HG02870 (cell line): ENCODE measurements at regions not wholly inside any gene's neighbourhood (a gene's known extent, or its start where the extent isn't known, plus 50 kb on each side); places are given as distances from the start of the nearest gene placed in this dataset.
A peak's percentile ranks its signal among the peaks of the same experiment; 100 is the strongest.
"Not testable (repeated sequence)": the region's sequence is repeated elsewhere in the genome, so short reads cannot be mapped to it uniquely, and the experiment has no call there.

Source experiments
- ATAC-seq: cut with Tn5 transposase; IDR thresholded peaks from one replicate; pipeline ENCODE4 v1.9.1; 2021; ENCODE audit warnings: mild to moderate bottlenecking, moderate library complexity; ENCODE audit not compliant: unreplicated experiment

- ATAC-seq = no peak
Measured at GRCh38 chr11:23429569-23429968, 569.3 kb upstream of the CCDC179 start.

GRCh38 chr11:23453522-23453921 lies 593.2 kb upstream of the CCDC179 start:
- no peak for ATAC-seq

GRCh38 chr11:23455321-23455891 lies 595.1 kb upstream of the CCDC179 start:
- no peak for ATAC-seq

- ATAC-seq = no peak
Measured at GRCh38 chr11:23457641-23458040, 597.4 kb upstream of the CCDC179 start.

- no peak for ATAC-seq
Measured at GRCh38 chr11:23471878-23472277, 611.6 kb upstream of the CCDC179 start.

GRCh38 chr11:23473782-23474181 lies 613.5 kb upstream of the CCDC179 start:
- ATAC-seq = no peak

- no peak for ATAC-seq
Measured at GRCh38 chr11:23480736-23481135, 620.5 kb upstream of the CCDC179 start.

- ATAC-seq = not testable (repeated sequence)
Measured at GRCh38 chr11:23484146-23484545, 623.9 kb upstream of the CCDC179 start.

GRCh38 chr11:23484618-23485017 lies 624.3 kb upstream of the CCDC179 start:
- not testable (repeated sequence) for ATAC-seq

GRCh38 chr11:23490557-23491235 lies 630.4 kb upstream of the CCDC179 start:
- ATAC-seq = no peak

GRCh38 chr11:23494981-23495380 lies 634.7 kb upstream of the CCDC179 start:
- ATAC-seq = no peak

GRCh38 chr11:23496340-23496739 lies 636.1 kb upstream of the CCDC179 start:
- ATAC-seq = no peak

- no peak for ATAC-seq
Measured at GRCh38 chr11:23497040-23497439, 636.8 kb upstream of the CCDC179 start.

- ATAC-seq = no peak
Measured at GRCh38 chr11:23502389-23502788, 642.1 kb upstream of the CCDC179 start.

GRCh38 chr11:23502826-23503225 lies 642.6 kb upstream of the CCDC179 start:
- no peak for ATAC-seq

- ATAC-seq = no peak
Measured at GRCh38 chr11:23509023-23509422, 648.7 kb upstream of the CCDC179 start.

GRCh38 chr11:23509821-23510220 lies 649.5 kb upstream of the CCDC179 start:
- ATAC-seq = no peak

GRCh38 chr11:23519194-23519593 lies 658.9 kb upstream of the CCDC179 start:
- ATAC-seq = no peak

GRCh38 chr11:23520226-23520960 lies 660.1 kb upstream of the CCDC179 start:
- no peak for ATAC-seq

- ATAC-seq = no peak
Measured at GRCh38 chr11:23536907-23537306, 676.6 kb upstream of the CCDC179 start.

GRCh38 chr11:23539556-23539955 lies 679.3 kb upstream of the CCDC179 start:
- ATAC-seq = no peak

GRCh38 chr11:23540101-23540561 lies 679.9 kb upstream of the CCDC179 start:
- peak; percentile 93 for ATAC-seq
